ENCODE measurements at regions not wholly inside any gene's neighbourhood (a gene's known extent, or its start where the extent isn't known, plus 50 kb on each side); places are given as distances from the start of the nearest gene placed in this dataset.
"Not testable (repeated sequence)": the region's sequence is repeated elsewhere in the genome, so short reads cannot be mapped to it uniquely, and the experiment has no call there.

DNA sequence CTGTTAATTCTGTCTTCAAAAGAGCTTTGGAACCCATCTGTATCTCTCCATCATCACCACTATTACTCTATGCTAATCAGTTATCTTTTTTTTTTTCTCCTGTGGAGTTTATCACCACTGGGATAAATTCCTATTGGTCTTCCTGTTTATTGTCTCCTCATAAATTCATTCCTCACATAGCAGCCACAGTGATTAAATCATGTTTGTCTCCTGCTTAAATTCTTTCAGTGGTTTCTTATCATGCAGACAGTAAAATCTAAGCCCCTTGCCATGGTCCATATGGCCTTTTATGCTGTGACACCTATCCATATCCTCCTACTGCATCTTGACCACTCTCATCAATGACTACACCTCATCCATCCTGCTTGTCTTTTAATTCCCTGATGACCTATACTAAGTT lies 239.8 kb upstream of the ZEB2 start:
- H3K79me2 ChIP-seq (ENCODE audit: insufficient read depth, low read length): no peaks in the 10 kb centered on the region
- DNase-seq (ENCODE audit: low read depth, low spot score) (no peak), ATAC-seq (no peak)
- no peak overlapping the region for H3K9ac ChIP-seq (ENCODE audit: low read length)
- no peaks in the 10 kb centered on the region for H4K20me1 ChIP-seq (ENCODE audit: insufficient read depth)
- no peaks in the 10 kb centered on the region for H3K9me2 ChIP-seq (ENCODE audit: insufficient read depth)
- TF ChIP-seq ZFX (IDR thresholded peaks at IDR 0.05) (no peak), SIN3A (IDR thresholded peaks at IDR 0.05; ENCODE audit: low read depth) (no peak), POLR2AphosphoS5 (IDR thresholded peaks at IDR 0.05; ENCODE audit: low read depth, low read length) (no peak), EGR1 (IDR thresholded peaks at IDR 0.05; ENCODE audit: low read depth) (no peak), FOSL1 (IDR thresholded peaks at IDR 0.05; ENCODE audit: low read depth) (no peak), SRF (IDR thresholded peaks at IDR 0.05; ENCODE audit: low read depth) (no peak), MAX (IDR thresholded peaks at IDR 0.05) (no peak), EZH2 (IDR thresholded peaks at IDR 0.05) (no peak), ZNF274 (IDR thresholded peaks at IDR 0.05; ENCODE audit: low read depth, low read length) (no peak), YY1 (IDR thresholded peaks at IDR 0.05; ENCODE audit: extremely low read depth, insufficient replicate concordance, low read depth, low read length) (no peak), CBX3 (IDR thresholded peaks at IDR 0.05; ENCODE audit: low read depth) (no peak), CEBPB (IDR thresholded peaks at IDR 0.05; ENCODE audit: low read depth) (no peak), POLR2A (IDR thresholded peaks at IDR 0.05; ENCODE audit: borderline replicate concordance, extremely low read depth, insufficient read depth, insufficient read length) (no peak)
- TF ChIP-seq, protein P1, sequence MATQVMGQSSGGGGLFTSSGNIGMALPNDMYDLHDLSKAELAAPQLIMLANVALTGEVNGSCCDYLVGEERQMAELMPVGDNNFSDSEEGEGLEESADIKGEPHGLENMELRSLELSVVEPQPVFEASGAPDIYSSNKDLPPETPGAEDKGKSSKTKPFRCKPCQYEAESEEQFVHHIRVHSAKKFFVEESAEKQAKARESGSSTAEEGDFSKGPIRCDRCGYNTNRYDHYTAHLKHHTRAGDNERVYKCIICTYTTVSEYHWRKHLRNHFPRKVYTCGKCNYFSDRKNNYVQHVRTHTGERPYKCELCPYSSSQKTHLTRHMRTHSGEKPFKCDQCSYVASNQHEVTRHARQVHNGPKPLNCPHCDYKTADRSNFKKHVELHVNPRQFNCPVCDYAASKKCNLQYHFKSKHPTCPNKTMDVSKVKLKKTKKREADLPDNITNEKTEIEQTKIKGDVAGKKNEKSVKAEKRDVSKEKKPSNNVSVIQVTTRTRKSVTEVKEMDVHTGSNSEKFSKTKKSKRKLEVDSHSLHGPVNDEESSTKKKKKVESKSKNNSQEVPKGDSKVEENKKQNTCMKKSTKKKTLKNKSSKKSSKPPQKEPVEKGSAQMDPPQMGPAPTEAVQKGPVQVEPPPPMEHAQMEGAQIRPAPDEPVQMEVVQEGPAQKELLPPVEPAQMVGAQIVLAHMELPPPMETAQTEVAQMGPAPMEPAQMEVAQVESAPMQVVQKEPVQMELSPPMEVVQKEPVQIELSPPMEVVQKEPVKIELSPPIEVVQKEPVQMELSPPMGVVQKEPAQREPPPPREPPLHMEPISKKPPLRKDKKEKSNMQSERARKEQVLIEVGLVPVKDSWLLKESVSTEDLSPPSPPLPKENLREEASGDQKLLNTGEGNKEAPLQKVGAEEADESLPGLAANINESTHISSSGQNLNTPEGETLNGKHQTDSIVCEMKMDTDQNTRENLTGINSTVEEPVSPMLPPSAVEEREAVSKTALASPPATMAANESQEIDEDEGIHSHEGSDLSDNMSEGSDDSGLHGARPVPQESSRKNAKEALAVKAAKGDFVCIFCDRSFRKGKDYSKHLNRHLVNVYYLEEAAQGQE (IDR thresholded peaks at IDR 0.05; ENCODE audit: low read depth): no peak
- H3K27me3 ChIP-seq (ENCODE audit: insufficient read depth, low read length): no peaks in the 10 kb centered on the region
- H3K9me3 ChIP-seq (ENCODE audit: control insufficient read depth in 1 of 2, insufficient read depth in 1 of 2, low read depth in 1 of 2, low read length in 2 of 2): no peaks in the 10 kb centered on the region
- H3K4me1 ChIP-seq (ENCODE audit: control insufficient read depth in 1 of 2, insufficient read depth in 2 of 2, low read length in 2 of 2): no peaks in the 10 kb centered on the region
- no peaks in the 10 kb centered on the region for H3K36me3 ChIP-seq (ENCODE audit: control insufficient read depth in 1 of 2, insufficient read depth in 2 of 2, low read length in 2 of 2)
- ChIA-PET CTCF (no interaction called here), RAD21 (ENCODE audit: low non-redundant PET in 1 of 2, low total read pairs in 2 of 2, uncharacterized antibody in 2 of 2, unreplicated experiment in 2 of 2) (no interaction called here), POLR2A (no interaction called here)
- H3K4me2 ChIP-seq (ENCODE audit: low read length): no peak overlapping the region
- H2AFZ ChIP-seq (ENCODE audit: low read depth, low read length, poor library complexity, severe bottlenecking): no peak overlapping the region
- intact Hi-C loops (cut with micrococcal nuclease): no loop called here
- H3K4me3 ChIP-seq (replicated peaks in 1 of 2; ENCODE audit: low read depth in 1 of 2, low read length in 2 of 2): no peak overlapping the region
- H3K27ac ChIP-seq (ENCODE audit: low read depth, low read length): no peak overlapping the region
- BruUV-seq (replicated peaks): no TSS peak

DNA sequence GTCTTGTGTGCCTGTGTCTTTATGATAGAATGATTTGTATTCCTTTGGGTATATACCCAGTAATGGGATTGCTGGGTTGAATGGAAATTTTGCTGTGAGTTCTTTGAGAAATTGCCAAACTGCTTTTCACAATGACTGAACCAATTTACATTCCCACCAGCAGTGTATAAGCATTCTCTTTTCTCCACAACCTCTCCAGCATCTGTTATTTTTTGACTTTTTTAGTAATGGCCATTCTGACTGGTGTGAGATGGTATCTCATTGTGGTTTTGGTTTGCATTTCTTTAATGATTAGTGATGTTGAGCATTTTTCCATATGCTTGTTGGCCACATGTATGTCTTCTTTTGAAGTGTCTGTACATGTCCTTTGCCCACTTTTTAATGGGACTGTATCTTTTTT lies 238.3 kb upstream of the ZEB2 start:
- H3K4me3 ChIP-seq (replicated peaks in 1 of 2; ENCODE audit: low read depth in 1 of 2, low read length in 2 of 2); H3K36me3 ChIP-seq (ENCODE audit: control insufficient read depth in 1 of 2, insufficient read depth in 2 of 2, low read length in 2 of 2); H2AFZ ChIP-seq (ENCODE audit: low read depth, low read length, poor library complexity, severe bottlenecking); H3K9ac ChIP-seq (ENCODE audit: low read length); H3K9me2 ChIP-seq (ENCODE audit: insufficient read depth); H3K4me2 ChIP-seq (ENCODE audit: low read length); ATAC-seq; CTCF ChIA-PET; H3K27me3 ChIP-seq (ENCODE audit: insufficient read depth, low read length); H4K20me1 ChIP-seq (ENCODE audit: insufficient read depth); BruUV-seq (replicated peaks); intact Hi-C loops (cut with micrococcal nuclease); H3K9me3 ChIP-seq (ENCODE audit: control insufficient read depth in 1 of 2, insufficient read depth in 1 of 2, low read depth in 1 of 2, low read length in 2 of 2); H3K27ac ChIP-seq (ENCODE audit: low read depth, low read length); H3K79me2 ChIP-seq (ENCODE audit: insufficient read depth, low read length); POLR2A ChIA-PET; H3K4me1 ChIP-seq (ENCODE audit: control insufficient read depth in 1 of 2, insufficient read depth in 2 of 2, low read length in 2 of 2); DNase-seq (ENCODE audit: low read depth, low spot score); RAD21 ChIA-PET (ENCODE audit: low non-redundant PET in 1 of 2, low total read pairs in 2 of 2, uncharacterized antibody in 2 of 2, unreplicated experiment in 2 of 2): not testable (repeated sequence)
